Transverse colon (tissue), 4 donors: ENCODE measurements at regions not wholly inside any gene's neighbourhood (a gene's known extent, or its start where the extent isn't known, plus 50 kb on each side); places are given as distances from the start of the nearest gene placed in this dataset.

Experiments
- DNase-seq: peaks from one replicate; pipeline ENCODE4 v3.0.0-alpha.2; 2019
- H3K27ac ChIP-seq, 4 donors: fragments of 200-600 bp; sonication (generic); 2 replicates each; pipeline ENCODE4 v1.5.1; 2016 to 2018; ENCODE audit warnings: inconsistent platforms in 4 of 4
- H3K27me3 ChIP-seq: fragments of 200-600 bp; sonication (generic); 2 replicates; pipeline ENCODE4 v1.5.1; 2017; ENCODE audit warnings: inconsistent platforms
- H3K36me3 ChIP-seq, 4 donors: fragments of 200-600 bp; sonication (generic); 2 replicates each; pipeline ENCODE4 v1.5.1; 2017 to 2019; ENCODE audit warnings: inconsistent platforms in 4 of 4
- H3K4me1 ChIP-seq, 4 donors: fragments of 200-600 bp; sonication (generic); 2 replicates each; pipeline ENCODE4 v1.5.1; 2017 to 2020; ENCODE audit warnings: inconsistent platforms in 4 of 4
- H3K4me3 ChIP-seq, 4 donors: fragments of 200-600 bp; sonication (generic); 1 replicate in 1 of 4; 2 replicates in 3 of 4; pipeline versions ENCODE4 v1.5.1 to v1.6.1; 2017 to 2019; ENCODE audit warnings: inconsistent platforms in 4 of 4
- H3K9me3 ChIP-seq, 2 donors: fragments of 200-600 bp; sonication (generic); 2 replicates each; pipeline ENCODE4 v1.5.1; 2017 to 2019; ENCODE audit warnings: inconsistent platforms in 2 of 2
- EP300 ChIP-seq: sonication (generic); formaldehyde crosslinking; IDR thresholded peaks from one replicate; pipeline ENCODE4 v1.6.1; 2017; ENCODE audit warnings: antibody characterized with exemption, low read depth
- POLR2A ChIP-seq: fragments of 450-650 bp; IDR thresholded peaks from one replicate; pipeline ENCODE4 v1.6.1; 2016; ENCODE audit warnings: antibody characterized with exemption, mild to moderate bottlenecking, moderate library complexity
- POLR2AphosphoS5 ChIP-seq, 3 donors: sonication (generic); formaldehyde crosslinking; IDR thresholded peaks; one replicate each; pipeline ENCODE4 v1.6.1; 2016; ENCODE audit warnings: antibody characterized with exemption in 3 of 3
- WGBS, 2 donors: methylation state at CpG; one replicate each; pipeline ENCODE4 v1.1.5; 2018; ENCODE audit warnings: low coverage in 1 of 2; 5-methylcytosine and 5-hydroxymethylcytosine counted together
- in situ Hi-C, 4 donors: fragments of 200-750 bp; cut with MboI; loops; one replicate each; pipeline versions ENCODE4 v1.15.0 to v1.15.1; 2017; ENCODE audit warnings: low sequenced_read_pairs in 3 of 4, low pct_ligation_motif_present in 1 of 4, low pct_unique_long_range_greater_than_20kb in 1 of 4
- intact Hi-C: fragments of 100-400 bp; cut with DNase I; formaldehyde crosslinking; loops from one replicate; pipeline ENCODE4 v1.15.1; 2023; ENCODE audit warnings: low total_unique reads
- TF ChIP-seq, protein P1 (sequence below), 5 experiments: fragments of 200-600 bp in 3 of 5; fragments of 450-650 bp in 2 of 5; sonication (generic) in 3 of 5; IDR thresholded peaks; 1 replicate in 2 of 5; 2 replicates in 3 of 5; pipeline ENCODE4 v1.5.1; 2016 to 2017; ENCODE audit warnings: antibody characterized with exemption in 5 of 5, inconsistent platforms in 3 of 5, mild to moderate bottlenecking in 2 of 5, moderate library complexity in 1 of 5

DNA sequence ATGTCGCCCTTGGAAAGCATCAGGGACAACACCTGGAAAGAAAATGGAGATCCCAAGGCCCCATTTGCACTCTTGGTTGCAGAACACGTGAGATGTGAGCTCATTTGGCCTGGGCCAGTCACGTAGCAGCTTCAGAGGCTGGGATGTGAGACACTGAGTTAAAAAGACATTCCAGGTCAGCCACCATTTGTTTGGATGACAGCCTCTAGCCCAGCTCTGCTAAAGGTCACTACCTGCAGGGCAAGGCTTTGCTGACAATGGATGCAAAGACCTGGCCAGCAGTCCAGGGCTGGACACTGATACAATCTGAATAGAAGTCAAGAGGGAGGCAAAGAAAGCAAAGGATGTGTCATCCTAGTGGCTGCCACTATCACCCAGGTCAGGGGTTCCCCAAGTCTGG, 83.9 kb upstream of the LRPPRC start:
- DNase-seq, result no peak
- Histone ChIP-seq H3K4me3 (no peak overlapping the region), H3K36me3 (no peaks in the 10 kb centered on the region), H3K27me3 (no peaks in the 10 kb centered on the region), H3K9me3 (no peaks in the 10 kb centered on the region), H3K4me1 (no peaks in the 10 kb centered on the region), H3K27ac (no peak overlapping the region)
- TF ChIP-seq, protein P1, sequence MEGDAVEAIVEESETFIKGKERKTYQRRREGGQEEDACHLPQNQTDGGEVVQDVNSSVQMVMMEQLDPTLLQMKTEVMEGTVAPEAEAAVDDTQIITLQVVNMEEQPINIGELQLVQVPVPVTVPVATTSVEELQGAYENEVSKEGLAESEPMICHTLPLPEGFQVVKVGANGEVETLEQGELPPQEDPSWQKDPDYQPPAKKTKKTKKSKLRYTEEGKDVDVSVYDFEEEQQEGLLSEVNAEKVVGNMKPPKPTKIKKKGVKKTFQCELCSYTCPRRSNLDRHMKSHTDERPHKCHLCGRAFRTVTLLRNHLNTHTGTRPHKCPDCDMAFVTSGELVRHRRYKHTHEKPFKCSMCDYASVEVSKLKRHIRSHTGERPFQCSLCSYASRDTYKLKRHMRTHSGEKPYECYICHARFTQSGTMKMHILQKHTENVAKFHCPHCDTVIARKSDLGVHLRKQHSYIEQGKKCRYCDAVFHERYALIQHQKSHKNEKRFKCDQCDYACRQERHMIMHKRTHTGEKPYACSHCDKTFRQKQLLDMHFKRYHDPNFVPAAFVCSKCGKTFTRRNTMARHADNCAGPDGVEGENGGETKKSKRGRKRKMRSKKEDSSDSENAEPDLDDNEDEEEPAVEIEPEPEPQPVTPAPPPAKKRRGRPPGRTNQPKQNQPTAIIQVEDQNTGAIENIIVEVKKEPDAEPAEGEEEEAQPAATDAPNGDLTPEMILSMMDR (IDR thresholded peaks at IDR 0.05), result no peak
- TF ChIP-seq EP300 (no peak), POLR2A (no peak), POLR2AphosphoS5 (IDR thresholded peaks at IDR 0.05) (no peak)
- intact Hi-C loops, result no loop called here
- in situ Hi-C loops, result loop anchor here (10.0 to 25.0 kb wide), 2 partner anchors 208 to 215 kb away; partner anchors contain the start of gene SLC3A1 (in 3 of the 4)
- 94 to 100% methylated on average over 1 to 3 of the region's 3 CpGs for WGBS, 2 donors

DNA sequence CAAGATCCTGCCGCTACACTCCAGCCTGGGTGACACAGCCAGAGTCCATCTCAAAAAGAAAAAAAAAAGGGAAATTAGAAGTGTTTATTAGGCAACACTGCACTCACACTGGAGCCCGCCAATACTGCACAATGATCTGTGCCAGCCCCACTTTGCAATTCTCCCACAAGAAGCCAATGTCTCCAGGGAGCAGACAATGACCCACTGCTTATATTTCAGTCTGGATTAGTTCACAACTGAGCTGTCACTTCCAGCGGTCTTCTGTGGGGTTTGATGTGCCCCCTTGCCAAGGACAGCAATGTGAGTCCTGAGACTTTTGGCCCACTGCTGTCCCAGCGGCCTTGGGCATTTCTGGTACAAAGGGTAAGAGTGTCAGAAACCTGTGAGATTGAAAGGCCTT, 85.6 kb upstream of the PPM1B start:
- no peak for DNase-seq
- Histone ChIP-seq H3K36me3 (no peaks in the 10 kb centered on the region), H3K27ac (no peak overlapping the region), H3K4me3 (no peak overlapping the region), H3K27me3 (no peaks in the 10 kb centered on the region), H3K9me3 (no peaks in the 10 kb centered on the region), H3K4me1 (peaks cover 4 to 18% (median 13%) of the 10 kb centered on the region in 4 donors)
- WGBS, 2 donors, result 88 to 100% methylated on average over 2 to 4 of the region's 4 CpGs
- intact Hi-C loops (no loop called here), in situ Hi-C loops (loop anchor here (10.0 to 25.0 kb wide), 2 partner anchors 204 to 212 kb away; partner anchors contain the start of gene SLC3A1 (in 3 of the 4))
- TF ChIP-seq POLR2AphosphoS5 (IDR thresholded peaks at IDR 0.05) (no peak), POLR2A (no peak), EP300 (no peak)
- TF ChIP-seq, protein P1 (IDR thresholded peaks at IDR 0.05), result no peak

DNA sequence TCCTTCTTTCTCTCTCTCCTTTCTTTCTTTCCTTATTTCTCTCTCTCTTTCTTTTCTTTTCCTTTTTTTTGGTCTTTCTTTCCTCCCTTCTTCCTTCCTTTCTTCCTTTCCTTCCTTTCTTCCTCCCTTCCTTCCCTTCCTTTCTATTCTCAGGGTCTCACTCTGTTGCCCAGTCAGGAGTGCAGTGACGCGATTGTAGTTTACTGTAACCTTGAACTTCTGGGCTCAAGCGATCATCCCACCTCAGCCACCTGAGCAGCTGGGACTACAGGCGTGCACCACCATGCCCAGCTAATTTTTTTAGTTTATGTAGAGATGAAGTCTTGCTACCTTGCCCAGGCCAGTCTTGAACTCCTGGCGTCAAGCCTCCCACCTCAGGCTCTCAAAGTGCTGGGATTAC, 83.8 kb upstream of the PPM1B start:
- DNase-seq, result no peak
- H3K27ac ChIP-seq, result no peak overlapping the region
- intact Hi-C loops, result no loop called here
- 97% methylated on average over 5 of the region's 5 CpGs; no CpG with 5 or more reads in 1 of the 2 donors for WGBS, 2 donors
- no peaks in the 10 kb centered on the region for H3K9me3 ChIP-seq
- H3K27me3 ChIP-seq, result no peaks in the 10 kb centered on the region
- no peak overlapping the region for H3K4me3 ChIP-seq
- no peaks in the 10 kb centered on the region for H3K36me3 ChIP-seq
- in situ Hi-C loops, result loop anchor here (10.0 to 25.0 kb wide), 2 partner anchors 202 to 210 kb away; partner anchors contain the start of gene SLC3A1 (in 3 of the 4)
- peaks cover 4 to 19% (median 14%) of the 10 kb centered on the region in 4 donors for H3K4me1 ChIP-seq
- TF ChIP-seq, protein P1 (IDR thresholded peaks at IDR 0.05), result no peak
- TF ChIP-seq POLR2A (no peak), POLR2AphosphoS5 (IDR thresholded peaks at IDR 0.05) (no peak), EP300 (no peak)

DNA sequence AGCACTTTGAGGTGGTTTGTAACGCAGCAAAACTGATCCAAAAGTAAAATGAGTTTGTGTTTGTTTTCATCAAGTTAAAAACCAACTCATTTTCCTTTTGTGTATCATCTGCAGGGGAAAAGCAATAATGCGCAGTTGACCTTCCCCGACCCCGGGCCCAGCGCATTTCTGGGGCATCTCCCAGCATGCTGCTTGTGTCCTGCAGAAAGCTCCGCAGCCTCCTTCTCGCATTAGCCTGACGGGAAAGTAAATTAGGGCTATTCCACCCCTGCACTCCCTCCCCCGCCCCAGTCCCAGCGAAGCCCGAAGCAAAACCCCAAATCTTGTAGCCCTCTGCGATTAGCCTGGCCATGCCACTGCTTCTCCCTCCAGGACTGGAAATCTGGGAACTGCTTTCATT, 82.0 kb upstream of the PPM1B start:
- H3K4me1 ChIP-seq, result peaks cover 4 to 19% (median 14%) of the 10 kb centered on the region in 4 donors
- TF ChIP-seq POLR2A, result no peak
- TF ChIP-seq EP300, result no peak
- TF ChIP-seq, protein P1 (IDR thresholded peaks at IDR 0.05), result no peak
- TF ChIP-seq POLR2AphosphoS5 (IDR thresholded peaks at IDR 0.05), result no peak
- no peak for DNase-seq
- no peaks in the 10 kb centered on the region for H3K36me3 ChIP-seq
- in situ Hi-C loops (loop anchor here (10.0 to 25.0 kb wide), 2 partner anchors 201 to 208 kb away; partner anchors contain the start of gene SLC3A1 (in 3 of the 4)), intact Hi-C loops (no loop called here)
- WGBS, 2 donors, result 88 to 98% methylated on average over 5 to 12 of the region's 12 CpGs
- peak overlapping the region; percentile 59 to 76 (median 69) for H3K27ac ChIP-seq
- peak overlapping the region in 2 of 4 donors; percentile 20 to 44 for H3K4me3 ChIP-seq
- H3K9me3 ChIP-seq, result no peaks in the 10 kb centered on the region
- no peaks in the 10 kb centered on the region for H3K27me3 ChIP-seq
